ENCODE measurements at regions not wholly inside any gene's neighbourhood (a gene's known extent, or its start where the extent isn't known, plus 50 kb on each side); places are given as distances from the start of the nearest gene placed in this dataset.

GRCh38 chr11:111120696-111121302, 124.7 kb upstream of the POU2AF2 start:
- 0 out of 4 replicates have a peak, but pooled peaks cover 0 to 4% of the 10 kb centered on the region in 2 experiments for H3K4me1 Mint-ChIP-seq

More at GRCh38 chr11:111120696-111121302, 124.7 kb upstream of the POU2AF2 start:
- no peaks in the 10 kb centered on the region for H3K36me3 Mint-ChIP-seq (ENCODE audit: insufficient read depth in 1 of 3, low read depth in 3 of 3)
- Histone ChIP-seq H4K91ac (ENCODE audit: insufficient read length, low read depth, low read length) (no peak overlapping the region), H2BK15ac (ENCODE audit: low read depth, low read length) (no peak overlapping the region), H2BK20ac (ENCODE audit: low read depth, low read length, poor library complexity, severe bottlenecking) (no peak overlapping the region), H3K27ac (ENCODE audit: insufficient read length, low read depth, low read length) (no peak overlapping the region), H3K18ac (ENCODE audit: insufficient read length, low read depth, low read length) (no peak overlapping the region), H3K4ac (ENCODE audit: low read depth, low read length) (no peak overlapping the region), H3K14ac (ENCODE audit: insufficient read depth, low read length) (no peak overlapping the region), H3T11ph (ENCODE audit: low read length) (no peak overlapping the region), H2BK120ac (ENCODE audit: low read depth, low read length, poor library complexity, severe bottlenecking) (no peak overlapping the region), H2AK5ac (ENCODE audit: insufficient read length, low read length) (no peak overlapping the region), H3K79me1 (ENCODE audit: insufficient read depth, low read depth, low read length, poor library complexity, severe bottlenecking) (no peaks in the 10 kb centered on the region), H3K9ac (ENCODE audit: extremely low read depth, insufficient read length, low read length) (no peak overlapping the region), H2BK12ac (ENCODE audit: insufficient read length, low read depth, low read length) (no peak overlapping the region), H3K4me2 (ENCODE audit: insufficient read depth, insufficient read length, low read length) (no peak overlapping the region), H3K79me2 (ENCODE audit: insufficient read depth, low read length) (no peaks in the 10 kb centered on the region), H2BK5ac (ENCODE audit: insufficient read length, low read length) (no peak overlapping the region), H3K23ac (ENCODE audit: insufficient read length, low read depth, low read length) (no peak overlapping the region), H4K5ac (ENCODE audit: insufficient read length, low read depth, low read length) (no peak overlapping the region), H4K20me1 (ENCODE audit: control insufficient read depth, insufficient read depth, insufficient read length) (no peaks in the 10 kb centered on the region), H2AFZ (ENCODE audit: low read length) (no peak overlapping the region), H3K9me3 (ENCODE audit: control insufficient read depth, low read depth, low read length) (no peaks in the 10 kb centered on the region), H3K4me1 (ENCODE audit: insufficient read depth, low read length) (no peaks in the 10 kb centered on the region), H3K27me3 (ENCODE audit: insufficient read depth, low read length) (no peaks in the 10 kb centered on the region), H3K56ac (ENCODE audit: insufficient read length, low read depth, low read length) (no peak overlapping the region), H4K8ac (replicated peaks; ENCODE audit: insufficient read length, low read depth, low read length) (no peak overlapping the region), H3K23me2 (ENCODE audit: insufficient read length, low read depth, low read length, poor library complexity, severe bottlenecking) (no peaks in the 10 kb centered on the region)
- no peak overlapping the region for H3K4me3 Mint-ChIP-seq
- no peak for TF ChIP-seq CTCF (conservative IDR thresholded peaks at IDR 0.05)
- WGBS (ENCODE audit: extremely low coverage, insufficient read length, low lambda C conversion rate): no CpG with 5 or more reads among the region's 6 CpGs
- DNase-seq: no peak
- no peak overlapping the region for H3K27ac Mint-ChIP-seq
- no peaks in the 10 kb centered on the region for H3K27me3 Mint-ChIP-seq (ENCODE audit: low read depth)
- no peaks in the 10 kb centered on the region for H3K9me3 Mint-ChIP-seq
